ENCODE measurements at regions not wholly inside any gene's neighbourhood (a gene's known extent, or its start where the extent isn't known, plus 50 kb on each side); places are given as distances from the start of the nearest gene placed in this dataset.
"Not testable (repeated sequence)": the region's sequence is repeated elsewhere in the genome, so short reads cannot be mapped to it uniquely, and the experiment has no call there.

- no peak for DNase-seq
These were observed 631.7 kb downstream of the MAT2B start for GRCh38 chr5:164137095-164137494.

- DNase-seq = no peak
These were observed 634.0 kb downstream of the MAT2B start for GRCh38 chr5:164139423-164139822.

GRCh38 chr5:164145458-164145857 lies 640.0 kb downstream of the MAT2B start:
- DNase-seq = no peak

GRCh38 chr5:164146223-164146622 lies 640.8 kb downstream of the MAT2B start:
- DNase-seq = no peak

- no peak for DNase-seq
These were observed 642.9 kb downstream of the MAT2B start for GRCh38 chr5:164148292-164148691.

GRCh38 chr5:164152539-164152938 lies 647.1 kb downstream of the MAT2B start:
- not testable (repeated sequence) for DNase-seq

- DNase-seq = no peak
These were observed 648.2 kb downstream of the MAT2B start for GRCh38 chr5:164153469-164154172.

GRCh38 chr5:164170814-164171213 lies 665.4 kb downstream of the MAT2B start:
- DNase-seq = no peak

- DNase-seq = no peak
These were observed 669.7 kb downstream of the MAT2B start for GRCh38 chr5:164175083-164175482.

GRCh38 chr5:164179406-164179805 lies 674.0 kb downstream of the MAT2B start:
- no peak for DNase-seq

- DNase-seq = no peak
These were observed 676.2 kb downstream of the MAT2B start for GRCh38 chr5:164181604-164182003.

- no peak for DNase-seq
These were observed 678.7 kb downstream of the MAT2B start for GRCh38 chr5:164184158-164184557.

GRCh38 chr5:164185000-164185399 lies 679.6 kb downstream of the MAT2B start:
- DNase-seq = no peak

GRCh38 chr5:164186550-164186949 lies 681.1 kb downstream of the MAT2B start:
- no peak for DNase-seq

GRCh38 chr5:164187785-164188184 lies 682.4 kb downstream of the MAT2B start:
- DNase-seq = no peak

- no peak for DNase-seq
These were observed 683.3 kb downstream of the MAT2B start for GRCh38 chr5:164188733-164189148.

- no peak for DNase-seq
These were observed 685.8 kb downstream of the MAT2B start for GRCh38 chr5:164191240-164191639.

- no peak for DNase-seq
These were observed 696.9 kb downstream of the MAT2B start for GRCh38 chr5:164202338-164202737.

GRCh38 chr5:164203581-164204225 lies 698.3 kb downstream of the MAT2B start:
- no peak for DNase-seq

- DNase-seq = no peak
These were observed 699.0 kb downstream of the MAT2B start for GRCh38 chr5:164204338-164204946.

GRCh38 chr5:164206196-164206595 lies 700.8 kb downstream of the MAT2B start:
- no peak for DNase-seq

- DNase-seq = no peak
These were observed 702.2 kb downstream of the MAT2B start for GRCh38 chr5:164207646-164208045.

- no peak for DNase-seq
These were observed 705.1 kb downstream of the MAT2B start for GRCh38 chr5:164210491-164210890.

GRCh38 chr5:164214698-164215097 lies 709.3 kb downstream of the MAT2B start:
- no peak for DNase-seq

Data from activated CD8-positive, alpha-beta memory T cell treated with anti-CD3 and anti-CD28 coated beads, Interleukin-2, amount 50 U/mL, for 4 hours (primary cell).